ENCODE measurements at regions not wholly inside any gene's neighbourhood (a gene's known extent, or its start where the extent isn't known, plus 50 kb on each side); places are given as distances from the start of the nearest gene placed in this dataset.
"Not testable (repeated sequence)": the region's sequence is repeated elsewhere in the genome, so short reads cannot be mapped to it uniquely, and the experiment has no call there.

- no peak for DNase-seq (ENCODE audit: low read depth in 2 of 2)
These were observed 315.3 kb downstream of the OTUD1 start for GRCh38 chr10:23754179-23754578.

- no peak for DNase-seq (ENCODE audit: low read depth in 2 of 2)
These were observed 316.1 kb downstream of the OTUD1 start for GRCh38 chr10:23754941-23755340.

- no peak for DNase-seq (ENCODE audit: low read depth in 2 of 2)
These were observed 316.7 kb downstream of the OTUD1 start for GRCh38 chr10:23755556-23755955.

- no peak for DNase-seq (ENCODE audit: low read depth in 2 of 2)
These were observed 329.4 kb downstream of the OTUD1 start for GRCh38 chr10:23768281-23768680.

- DNase-seq (ENCODE audit: low read depth in 2 of 2), result no peak
These were observed 338.3 kb downstream of the OTUD1 start for GRCh38 chr10:23777153-23777552.

GRCh38 chr10:23779301-23779700 is 340.4 kb downstream of the OTUD1 start:
- no peak for DNase-seq (ENCODE audit: low read depth in 2 of 2)

- DNase-seq (ENCODE audit: low read depth in 2 of 2), result no peak
These were observed 341.5 kb downstream of the OTUD1 start for GRCh38 chr10:23780331-23780730.

- no peak for DNase-seq (ENCODE audit: low read depth in 2 of 2)
These were observed 347.7 kb downstream of the OTUD1 start for GRCh38 chr10:23786594-23786993.

- no peak for DNase-seq (ENCODE audit: low read depth in 2 of 2)
These were observed 354.7 kb downstream of the OTUD1 start for GRCh38 chr10:23793577-23793976.

- not testable (repeated sequence) for DNase-seq (ENCODE audit: low read depth in 2 of 2)
These were observed 358.6 kb downstream of the OTUD1 start for GRCh38 chr10:23797452-23797851.

- no peak for DNase-seq (ENCODE audit: low read depth in 2 of 2)
These were observed 365.2 kb downstream of the OTUD1 start for GRCh38 chr10:23804125-23804524.

GRCh38 chr10:23813687-23814086 is 374.8 kb downstream of the OTUD1 start:
- no peak for DNase-seq (ENCODE audit: low read depth in 2 of 2)

- no peak for DNase-seq (ENCODE audit: low read depth in 2 of 2)
These were observed 379.6 kb downstream of the OTUD1 start for GRCh38 chr10:23818484-23818883.

- DNase-seq (ENCODE audit: low read depth in 2 of 2), result no peak
These were observed 381.9 kb downstream of the OTUD1 start for GRCh38 chr10:23820792-23821191.

GRCh38 chr10:23824822-23825221 is 384.1 kb upstream of the KIAA1217 start:
- DNase-seq (ENCODE audit: low read depth in 2 of 2), result no peak

GRCh38 chr10:23826421-23826820 is 382.5 kb upstream of the KIAA1217 start:
- no peak for DNase-seq (ENCODE audit: low read depth in 2 of 2)

GRCh38 chr10:23829556-23829955 is 379.4 kb upstream of the KIAA1217 start:
- DNase-seq (ENCODE audit: low read depth in 2 of 2), result no peak

GRCh38 chr10:23834091-23834490 is 374.8 kb upstream of the KIAA1217 start:
- no peak for DNase-seq (ENCODE audit: low read depth in 2 of 2)

GRCh38 chr10:23850631-23851030 is 358.3 kb upstream of the KIAA1217 start:
- no peak for DNase-seq (ENCODE audit: low read depth in 2 of 2)

GRCh38 chr10:23859598-23859997 is 349.3 kb upstream of the KIAA1217 start:
- no peak for DNase-seq (ENCODE audit: low read depth in 2 of 2)

- DNase-seq (ENCODE audit: low read depth in 2 of 2), result no peak
These were observed 344.2 kb upstream of the KIAA1217 start for GRCh38 chr10:23864631-23865147.

- DNase-seq (ENCODE audit: low read depth in 2 of 2), result not testable (repeated sequence)
These were observed 342.0 kb upstream of the KIAA1217 start for GRCh38 chr10:23866985-23867384.

GRCh38 chr10:23868121-23868520 is 340.8 kb upstream of the KIAA1217 start:
- no peak for DNase-seq (ENCODE audit: low read depth in 2 of 2)

GRCh38 chr10:23869548-23869947 is 339.4 kb upstream of the KIAA1217 start:
- no peak for DNase-seq (ENCODE audit: low read depth in 2 of 2)
